PC-3 (cell line): ENCODE measurements at regions not wholly inside any gene's neighbourhood (a gene's known extent, or its start where the extent isn't known, plus 50 kb on each side); places are given as distances from the start of the nearest gene placed in this dataset.

Experiments
- EZH2 ChIP-seq: fragments of 300-600 bp; sonication (generic); IDR thresholded peaks from one replicate; pipeline ENCODE4 v1.6.1; 2017; ENCODE audit warnings: antibody characterized with exemption, mild to moderate bottlenecking, low read length; ENCODE audit not compliant: unreplicated experiment
- EZH2phosphoT487 ChIP-seq: fragments of 300-600 bp; sonication (generic); IDR thresholded peaks from 2 replicates; pipeline ENCODE4 v1.6.1; 2018; ENCODE audit warnings: mild to moderate bottlenecking, antibody characterized with exemption, low read length, borderline replicate concordance
- TF ChIP-seq, protein P1 (sequence below): fragments of 300-600 bp; sonication (generic); conservative IDR thresholded peaks from 2 replicates; pipeline ENCODE4 v1.5.1; 2017; ENCODE audit warnings: antibody characterized with exemption, low read depth, mild to moderate bottlenecking, low read length

DNA sequence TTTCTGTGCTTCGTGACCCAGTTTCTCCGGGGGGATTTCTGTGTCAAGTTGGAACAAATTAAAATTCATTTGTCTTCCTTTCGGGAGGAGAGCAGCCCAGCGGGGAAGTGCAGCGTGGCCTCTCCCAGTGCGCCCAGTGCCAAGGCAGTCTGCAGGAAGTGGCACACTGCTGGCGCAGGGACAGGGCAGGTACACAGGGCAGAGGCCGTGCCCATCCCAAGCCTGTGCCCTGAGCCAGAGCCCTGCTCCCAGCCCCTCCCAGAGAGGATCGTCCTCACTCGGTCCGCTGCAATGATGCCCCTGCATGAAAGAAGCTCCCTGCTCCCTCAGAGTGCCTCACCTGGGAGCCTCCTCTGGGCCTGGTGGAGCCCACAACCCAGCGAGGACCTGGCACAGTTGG lies 82.4 kb upstream of the PPP1R26 start:
- TF ChIP-seq, protein P1, sequence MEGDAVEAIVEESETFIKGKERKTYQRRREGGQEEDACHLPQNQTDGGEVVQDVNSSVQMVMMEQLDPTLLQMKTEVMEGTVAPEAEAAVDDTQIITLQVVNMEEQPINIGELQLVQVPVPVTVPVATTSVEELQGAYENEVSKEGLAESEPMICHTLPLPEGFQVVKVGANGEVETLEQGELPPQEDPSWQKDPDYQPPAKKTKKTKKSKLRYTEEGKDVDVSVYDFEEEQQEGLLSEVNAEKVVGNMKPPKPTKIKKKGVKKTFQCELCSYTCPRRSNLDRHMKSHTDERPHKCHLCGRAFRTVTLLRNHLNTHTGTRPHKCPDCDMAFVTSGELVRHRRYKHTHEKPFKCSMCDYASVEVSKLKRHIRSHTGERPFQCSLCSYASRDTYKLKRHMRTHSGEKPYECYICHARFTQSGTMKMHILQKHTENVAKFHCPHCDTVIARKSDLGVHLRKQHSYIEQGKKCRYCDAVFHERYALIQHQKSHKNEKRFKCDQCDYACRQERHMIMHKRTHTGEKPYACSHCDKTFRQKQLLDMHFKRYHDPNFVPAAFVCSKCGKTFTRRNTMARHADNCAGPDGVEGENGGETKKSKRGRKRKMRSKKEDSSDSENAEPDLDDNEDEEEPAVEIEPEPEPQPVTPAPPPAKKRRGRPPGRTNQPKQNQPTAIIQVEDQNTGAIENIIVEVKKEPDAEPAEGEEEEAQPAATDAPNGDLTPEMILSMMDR, result no peak
- TF ChIP-seq EZH2 (no peak), EZH2phosphoT487 (no peak)
